SK-MEL-5 (cell line): ENCODE measurements at regions not wholly inside any gene's neighbourhood (a gene's known extent, or its start where the extent isn't known, plus 50 kb on each side); places are given as distances from the start of the nearest gene placed in this dataset.
"Not testable (repeated sequence)": the region's sequence is repeated elsewhere in the genome, so short reads cannot be mapped to it uniquely, and the experiment has no call there.

Source experiments
- DNase-seq: peaks from one replicate; pipeline ENCODE4 v3.0.0-alpha.2; 2016; ENCODE audit warnings: low read depth, low spot score
- in situ Hi-C: cut with HindIII; loops from 2 replicates; pipeline ENCODE4 v1.10.0; 2016; ENCODE audit warnings: low sequenced_read_pairs, high pct_unique_total_duplicates, low pct_unique_long_range_greater_than_20kb

- in situ Hi-C loops: no loop called here
- no peak for DNase-seq
These were observed 410.7 kb downstream of the DTWD2 start for GRCh38 chr5:118577621-118578020.

DNA sequence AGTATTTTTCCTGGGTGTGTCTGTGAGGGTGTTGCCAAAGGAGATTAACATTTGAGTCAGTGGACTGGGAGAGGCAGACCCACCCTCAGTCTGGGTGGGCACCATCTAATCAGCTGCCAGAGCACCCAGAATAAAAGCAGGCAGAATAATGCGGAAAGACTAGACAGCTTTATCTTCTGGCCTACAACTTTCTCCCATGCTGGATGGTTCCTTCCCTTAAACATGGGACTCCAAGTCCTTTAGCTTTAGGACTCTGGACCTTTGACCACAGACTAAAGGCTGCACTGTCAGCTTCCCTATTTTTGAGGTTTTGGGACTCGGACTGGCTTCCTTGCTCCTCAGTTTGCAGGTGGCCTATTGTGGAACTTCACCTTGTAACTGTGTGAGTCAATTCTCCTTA is 418.1 kb downstream of the DTWD2 start:
- not testable (repeated sequence) for DNase-seq

GRCh38 chr5:118569596-118569995 is 418.8 kb downstream of the DTWD2 start:
- in situ Hi-C loops, DNase-seq: not testable (repeated sequence)

More for the DNA sequence above, 418.1 kb downstream of the DTWD2 start:
- in situ Hi-C loops: not testable (repeated sequence)

- no peak for DNase-seq
- in situ Hi-C loops: no loop called here
These were observed 422.9 kb downstream of the DTWD2 start for GRCh38 chr5:118565335-118565971.

- no peak for DNase-seq
- in situ Hi-C loops: no loop called here
These were observed 426.4 kb downstream of the DTWD2 start for GRCh38 chr5:118561971-118562370.

DNA sequence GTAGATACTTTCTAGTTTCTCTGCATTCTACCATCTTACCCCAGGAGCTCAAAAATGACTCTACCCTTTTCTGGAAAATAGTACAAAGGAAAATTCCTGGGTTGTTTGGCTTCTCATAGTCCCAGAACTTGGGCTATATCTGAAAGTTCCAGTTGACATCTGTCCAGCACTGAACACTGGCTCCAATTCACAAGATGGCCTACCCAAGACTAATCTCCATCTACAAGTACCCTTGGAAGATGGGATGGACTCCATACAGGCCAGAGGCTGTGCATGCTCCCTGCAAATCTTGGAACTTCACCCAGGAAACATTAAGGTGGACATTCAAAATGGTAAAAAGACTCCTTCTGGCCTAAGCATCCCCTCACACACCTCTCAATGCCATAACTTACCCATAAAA is 427.1 kb downstream of the DTWD2 start:
- in situ Hi-C loops: no loop called here
- no peak for DNase-seq

- DNase-seq: no peak
- in situ Hi-C loops: no loop called here
These were observed 429.5 kb downstream of the DTWD2 start for GRCh38 chr5:118558871-118559270.

- peak; percentile 56 for DNase-seq
- in situ Hi-C loops: no loop called here
These were observed 431.1 kb downstream of the DTWD2 start for GRCh38 chr5:118557251-118557661.

DNA sequence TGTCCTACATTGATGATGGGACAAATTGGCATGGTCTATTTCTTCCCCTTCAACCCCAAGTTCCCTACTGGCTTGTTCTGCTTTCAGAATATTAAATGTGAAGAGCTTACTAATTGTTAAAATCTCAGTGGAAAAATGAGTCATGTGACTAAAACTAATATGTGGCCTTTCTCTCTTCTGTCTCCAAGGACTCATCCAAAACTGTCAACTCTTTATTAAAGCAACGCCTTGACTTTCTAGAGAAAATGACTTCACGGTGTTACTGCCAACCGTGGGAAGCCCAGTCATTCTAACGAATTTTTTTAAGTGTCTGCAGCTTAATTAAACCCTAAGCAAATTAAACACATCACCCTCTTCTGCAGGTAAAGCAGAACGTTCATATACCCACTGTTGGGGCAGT is 431.6 kb downstream of the DTWD2 start:
- DNase-seq: no peak
- in situ Hi-C loops: no loop called here

- in situ Hi-C loops: no loop called here
- no peak for DNase-seq
These were observed 432.6 kb downstream of the DTWD2 start for GRCh38 chr5:118555727-118556126.

GRCh38 chr5:118554981-118555380 is 433.4 kb downstream of the DTWD2 start:
- in situ Hi-C loops: no loop called here

GRCh38 chr5:118554241-118554640 is 434.1 kb downstream of the DTWD2 start:
- in situ Hi-C loops: no loop called here
- no peak for DNase-seq

More at GRCh38 chr5:118554981-118555380, 433.4 kb downstream of the DTWD2 start:
- DNase-seq: no peak

DNA sequence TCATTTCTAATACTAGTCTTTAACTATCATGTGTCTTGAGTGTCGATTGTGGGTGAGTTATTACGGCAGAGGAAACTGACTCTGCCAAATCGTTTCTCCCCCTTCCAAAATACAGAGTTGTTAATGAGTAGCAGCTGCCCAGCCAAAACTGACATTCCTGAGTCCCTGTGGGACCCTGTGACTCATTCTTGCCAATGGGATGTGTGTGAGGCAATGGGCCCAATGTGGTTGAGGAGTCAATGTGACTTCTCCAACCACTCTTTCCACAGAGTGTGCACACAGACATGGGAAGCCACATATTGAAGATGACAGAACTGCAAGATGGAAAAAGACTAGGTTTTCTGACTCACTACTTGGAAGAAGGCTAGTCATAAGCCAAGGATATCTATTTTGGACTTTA is 434.7 kb downstream of the DTWD2 start:
- peak; percentile 38 for DNase-seq
- in situ Hi-C loops: no loop called here

GRCh38 chr5:118552731-118553360 is 435.5 kb downstream of the DTWD2 start:
- in situ Hi-C loops: no loop called here
- no peak for DNase-seq

DNA sequence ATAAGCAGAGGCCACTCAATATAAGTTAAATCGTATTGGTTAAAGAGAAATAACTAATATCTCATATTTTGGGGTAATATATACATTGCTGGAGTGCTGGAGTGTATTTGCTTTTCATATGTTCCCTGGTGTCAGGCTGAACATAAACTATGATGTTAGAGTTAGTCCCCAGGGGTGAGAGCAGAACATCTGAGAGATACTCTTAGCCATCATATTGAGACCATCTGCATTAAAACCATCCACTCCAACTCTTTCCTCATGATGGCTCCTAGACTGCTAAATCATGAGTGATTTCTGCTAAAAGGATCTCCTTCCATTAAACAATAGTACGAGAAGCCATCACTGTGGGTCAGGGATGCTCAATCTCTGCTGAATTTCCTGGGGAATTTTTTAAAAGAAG is 436.2 kb downstream of the DTWD2 start:
- DNase-seq: no peak
- in situ Hi-C loops: no loop called here

- in situ Hi-C loops: no loop called here
- no peak for DNase-seq
These were observed 436.6 kb downstream of the DTWD2 start for GRCh38 chr5:118551716-118552115.

DNA sequence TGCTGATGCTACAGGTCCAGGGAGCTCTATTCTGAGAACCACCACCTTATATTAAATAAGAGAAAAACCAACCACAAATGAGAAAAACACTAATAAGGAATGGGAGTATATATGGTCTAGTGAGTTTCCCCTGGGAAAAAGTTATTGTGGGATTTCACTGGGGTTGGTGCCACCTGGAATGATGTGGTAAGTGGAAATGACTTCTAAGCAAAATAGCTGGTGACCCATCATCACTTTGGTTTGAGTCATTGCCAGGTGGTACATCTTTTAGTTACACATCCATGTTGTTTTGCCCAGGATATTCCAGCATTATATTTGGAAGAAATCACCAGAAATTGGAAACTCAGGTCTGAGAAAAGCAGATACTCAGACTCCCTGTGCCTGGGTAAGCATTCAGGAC is 437.3 kb downstream of the DTWD2 start:
- no peak for DNase-seq
- in situ Hi-C loops: no loop called here

DNA sequence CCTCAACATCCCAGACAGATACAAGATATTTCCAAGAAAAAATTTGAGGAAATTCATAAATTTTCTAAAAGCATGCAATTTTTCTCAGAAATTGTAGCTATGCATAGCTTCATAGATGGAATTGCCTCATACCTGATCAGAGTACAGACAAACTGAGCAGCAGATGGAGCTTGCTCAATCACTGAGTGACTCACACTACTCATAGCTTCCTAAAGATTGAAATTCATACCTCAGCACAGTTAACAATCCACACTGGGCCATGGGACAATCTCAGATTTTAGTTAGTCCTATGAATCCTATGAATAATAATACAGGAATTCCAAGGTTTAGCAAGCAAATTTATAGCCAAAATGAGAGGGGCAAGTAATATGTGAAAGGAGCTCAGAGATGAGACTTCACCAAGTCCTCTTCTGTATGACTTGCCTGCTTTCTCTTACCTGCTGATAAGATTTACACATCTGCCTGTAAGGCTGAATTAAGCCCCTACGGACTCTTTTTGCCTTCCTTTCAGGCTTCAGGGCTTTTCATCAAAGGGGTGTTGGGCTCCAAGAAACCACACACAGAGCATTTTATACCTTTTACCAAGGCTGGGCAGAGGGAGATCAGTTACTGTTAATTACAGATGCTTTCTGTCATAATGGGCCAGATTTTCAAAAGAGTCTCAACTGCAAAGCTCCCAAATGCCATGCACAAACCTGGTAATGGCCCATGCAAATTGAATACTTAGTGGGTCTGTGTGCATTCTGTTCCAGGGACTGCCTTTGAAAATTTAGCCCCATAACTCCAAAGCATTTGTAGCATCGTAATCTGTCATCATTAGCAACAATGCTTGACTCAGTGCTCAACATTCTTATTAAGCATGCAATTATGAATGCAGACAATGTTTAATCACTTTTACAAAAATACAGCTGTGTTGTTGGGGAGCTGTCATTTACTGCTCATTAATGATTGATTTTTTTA is 439.3 kb downstream of the DTWD2 start:
- in situ Hi-C loops: no loop called here
- DNase-seq: peak; percentile 8
